ENCODE measurements at regions not wholly inside any gene's neighbourhood (a gene's known extent, or its start where the extent isn't known, plus 50 kb on each side); places are given as distances from the start of the nearest gene placed in this dataset.

DNA sequence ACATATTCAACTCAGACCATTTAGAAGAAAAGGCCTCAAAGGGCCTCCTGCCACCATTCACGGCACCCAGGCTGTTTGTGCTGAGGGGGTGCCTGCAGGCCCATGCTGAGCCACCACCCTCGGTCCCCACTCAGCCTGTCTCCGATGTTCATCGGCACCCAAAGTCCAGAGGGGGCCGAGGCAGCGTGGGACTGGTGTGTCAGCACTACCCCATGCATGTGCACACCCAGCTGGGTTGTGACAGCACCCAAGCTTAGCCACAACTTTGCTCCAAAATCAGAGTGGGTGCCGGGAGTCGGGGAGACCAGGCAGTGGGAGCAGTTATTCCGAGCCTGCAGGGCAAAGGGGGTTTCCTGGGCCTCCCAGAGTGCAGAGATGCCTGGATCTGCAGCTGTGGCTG lies 508.5 kb upstream of the ZNF717 start:
- TF ChIP-seq POLR2AphosphoS5 (IDR thresholded peaks at IDR 0.05; ENCODE audit: low read depth, low read length) = no peak
- no peak for TF ChIP-seq FOXP2 (optimal IDR thresholded peaks at IDR 0.05; ENCODE audit: borderline replicate concordance, extremely low read depth, extremely low read length, insufficient read depth)
- no peak for TF ChIP-seq SIN3A (IDR thresholded peaks at IDR 0.05; ENCODE audit: borderline replicate concordance, insufficient read depth, low read length)
- no peak for TF ChIP-seq TAF1 (IDR thresholded peaks at IDR 0.05; ENCODE audit: borderline replicate concordance, insufficient read depth, low read length)
- TF ChIP-seq, protein P1, sequence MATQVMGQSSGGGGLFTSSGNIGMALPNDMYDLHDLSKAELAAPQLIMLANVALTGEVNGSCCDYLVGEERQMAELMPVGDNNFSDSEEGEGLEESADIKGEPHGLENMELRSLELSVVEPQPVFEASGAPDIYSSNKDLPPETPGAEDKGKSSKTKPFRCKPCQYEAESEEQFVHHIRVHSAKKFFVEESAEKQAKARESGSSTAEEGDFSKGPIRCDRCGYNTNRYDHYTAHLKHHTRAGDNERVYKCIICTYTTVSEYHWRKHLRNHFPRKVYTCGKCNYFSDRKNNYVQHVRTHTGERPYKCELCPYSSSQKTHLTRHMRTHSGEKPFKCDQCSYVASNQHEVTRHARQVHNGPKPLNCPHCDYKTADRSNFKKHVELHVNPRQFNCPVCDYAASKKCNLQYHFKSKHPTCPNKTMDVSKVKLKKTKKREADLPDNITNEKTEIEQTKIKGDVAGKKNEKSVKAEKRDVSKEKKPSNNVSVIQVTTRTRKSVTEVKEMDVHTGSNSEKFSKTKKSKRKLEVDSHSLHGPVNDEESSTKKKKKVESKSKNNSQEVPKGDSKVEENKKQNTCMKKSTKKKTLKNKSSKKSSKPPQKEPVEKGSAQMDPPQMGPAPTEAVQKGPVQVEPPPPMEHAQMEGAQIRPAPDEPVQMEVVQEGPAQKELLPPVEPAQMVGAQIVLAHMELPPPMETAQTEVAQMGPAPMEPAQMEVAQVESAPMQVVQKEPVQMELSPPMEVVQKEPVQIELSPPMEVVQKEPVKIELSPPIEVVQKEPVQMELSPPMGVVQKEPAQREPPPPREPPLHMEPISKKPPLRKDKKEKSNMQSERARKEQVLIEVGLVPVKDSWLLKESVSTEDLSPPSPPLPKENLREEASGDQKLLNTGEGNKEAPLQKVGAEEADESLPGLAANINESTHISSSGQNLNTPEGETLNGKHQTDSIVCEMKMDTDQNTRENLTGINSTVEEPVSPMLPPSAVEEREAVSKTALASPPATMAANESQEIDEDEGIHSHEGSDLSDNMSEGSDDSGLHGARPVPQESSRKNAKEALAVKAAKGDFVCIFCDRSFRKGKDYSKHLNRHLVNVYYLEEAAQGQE (IDR thresholded peaks at IDR 0.05; ENCODE audit: insufficient read depth in 1 of 2, low read depth in 2 of 2, low read length in 2 of 2) = no peak

DNA sequence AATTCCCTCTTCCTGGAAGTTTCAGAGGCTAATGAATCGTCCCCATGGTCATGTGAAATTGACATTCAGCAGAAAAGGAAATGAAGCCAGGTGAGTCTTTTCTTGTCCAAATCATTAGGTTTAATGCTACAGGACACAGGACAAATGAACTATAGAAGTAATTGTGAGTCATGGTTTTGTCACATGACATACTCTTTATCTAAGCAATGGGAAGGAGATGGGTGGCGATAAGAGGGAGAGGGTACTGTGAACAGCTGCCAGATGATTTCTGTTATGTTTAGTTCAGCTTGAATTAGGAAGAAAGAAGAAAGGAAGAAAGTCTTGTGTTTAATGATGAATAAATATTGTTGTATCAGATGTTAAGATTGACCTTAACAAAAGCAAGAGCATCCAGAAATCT lies 515.4 kb upstream of the ZNF717 start:
- TF ChIP-seq SIN3A (IDR thresholded peaks at IDR 0.05; ENCODE audit: borderline replicate concordance, insufficient read depth, low read length) (no peak), POLR2AphosphoS5 (IDR thresholded peaks at IDR 0.05; ENCODE audit: low read depth, low read length) (no peak), FOXP2 (optimal IDR thresholded peaks at IDR 0.05; ENCODE audit: borderline replicate concordance, extremely low read depth, extremely low read length, insufficient read depth) (no peak), TAF1 (IDR thresholded peaks at IDR 0.05; ENCODE audit: borderline replicate concordance, insufficient read depth, low read length) (no peak)
- TF ChIP-seq, protein P1 (IDR thresholded peaks at IDR 0.05; ENCODE audit: insufficient read depth in 1 of 2, low read depth in 2 of 2, low read length in 2 of 2) = no peak

DNA sequence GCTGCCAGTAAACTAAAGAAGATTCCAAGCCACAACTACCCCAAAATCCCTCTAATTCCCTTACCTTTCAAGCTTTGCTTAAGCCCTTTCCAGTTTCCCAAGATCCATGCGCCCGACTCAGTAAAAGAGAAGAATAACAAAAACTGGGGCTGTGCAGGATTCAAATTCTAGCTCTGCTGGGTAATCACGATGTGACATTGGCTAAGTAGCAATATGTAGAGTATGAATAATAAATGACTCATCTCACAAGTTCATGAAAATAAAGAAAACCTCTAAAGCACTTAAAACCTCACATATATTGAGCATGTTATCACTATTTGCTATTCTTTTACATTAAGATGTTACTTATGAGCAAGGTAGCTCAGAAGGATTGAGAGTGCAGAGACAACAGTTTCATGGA lies 522.2 kb upstream of the ZNF717 start:
- TF ChIP-seq SIN3A (IDR thresholded peaks at IDR 0.05; ENCODE audit: borderline replicate concordance, insufficient read depth, low read length) = no peak
- TF ChIP-seq POLR2AphosphoS5 (IDR thresholded peaks at IDR 0.05; ENCODE audit: low read depth, low read length) = no peak
- no peak for TF ChIP-seq TAF1 (IDR thresholded peaks at IDR 0.05; ENCODE audit: borderline replicate concordance, insufficient read depth, low read length)
- TF ChIP-seq FOXP2 (optimal IDR thresholded peaks at IDR 0.05; ENCODE audit: borderline replicate concordance, extremely low read depth, extremely low read length, insufficient read depth) = no peak
- TF ChIP-seq, protein P1 (IDR thresholded peaks at IDR 0.05; ENCODE audit: insufficient read depth in 1 of 2, low read depth in 2 of 2, low read length in 2 of 2) = no peak

DNA sequence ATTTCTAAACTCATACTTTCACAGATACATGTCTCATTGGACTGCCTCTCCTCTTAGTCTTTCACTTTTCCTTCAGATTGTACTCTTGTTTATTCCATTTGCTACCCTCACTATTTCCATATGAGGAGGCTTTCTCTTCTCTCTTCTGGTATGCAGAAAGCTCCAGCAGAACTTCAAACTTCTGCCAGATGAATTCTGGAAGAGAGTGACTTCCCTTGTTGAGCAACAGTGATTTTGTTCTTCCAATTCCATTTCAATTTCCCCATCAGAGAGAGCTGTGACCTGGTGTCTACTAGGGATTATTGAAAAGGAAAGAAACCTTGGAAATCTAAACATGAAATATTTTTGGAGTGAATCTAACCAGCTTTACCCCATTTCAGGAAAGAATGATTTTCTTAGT lies 523.2 kb upstream of the ZNF717 start:
- TF ChIP-seq SIN3A (IDR thresholded peaks at IDR 0.05; ENCODE audit: borderline replicate concordance, insufficient read depth, low read length) = no peak
- TF ChIP-seq FOXP2 (optimal IDR thresholded peaks at IDR 0.05; ENCODE audit: borderline replicate concordance, extremely low read depth, extremely low read length, insufficient read depth) = no peak
- TF ChIP-seq, protein P1 (IDR thresholded peaks at IDR 0.05; ENCODE audit: insufficient read depth in 1 of 2, low read depth in 2 of 2, low read length in 2 of 2) = no peak
- no peak for TF ChIP-seq POLR2AphosphoS5 (IDR thresholded peaks at IDR 0.05; ENCODE audit: low read depth, low read length)
- TF ChIP-seq TAF1 (IDR thresholded peaks at IDR 0.05; ENCODE audit: borderline replicate concordance, insufficient read depth, low read length) = no peak

DNA sequence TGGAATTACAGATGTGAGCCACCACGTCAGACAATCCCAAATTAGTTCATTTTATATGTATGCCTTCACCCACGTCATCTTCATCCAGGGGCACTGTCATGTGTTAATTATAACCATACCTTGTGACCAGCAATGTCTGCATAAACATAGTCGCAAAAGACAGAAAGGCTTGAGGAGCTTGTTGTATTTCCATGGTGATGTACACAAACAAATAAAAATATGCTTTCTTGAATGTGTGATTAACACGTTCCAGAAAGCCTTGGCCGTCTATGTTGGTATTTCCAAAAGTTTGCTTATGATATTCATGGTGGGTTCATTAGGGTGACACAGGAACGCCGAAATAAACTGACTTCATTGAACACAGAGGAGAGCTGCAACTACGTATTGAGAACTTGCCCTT lies 524.7 kb upstream of the ZNF717 start:
- TF ChIP-seq FOXP2 (optimal IDR thresholded peaks at IDR 0.05; ENCODE audit: borderline replicate concordance, extremely low read depth, extremely low read length, insufficient read depth) (no peak), SIN3A (IDR thresholded peaks at IDR 0.05; ENCODE audit: borderline replicate concordance, insufficient read depth, low read length) (no peak), POLR2AphosphoS5 (IDR thresholded peaks at IDR 0.05; ENCODE audit: low read depth, low read length) (no peak), TAF1 (IDR thresholded peaks at IDR 0.05; ENCODE audit: borderline replicate concordance, insufficient read depth, low read length) (no peak)
- TF ChIP-seq, protein P1 (IDR thresholded peaks at IDR 0.05; ENCODE audit: insufficient read depth in 1 of 2, low read depth in 2 of 2, low read length in 2 of 2) = no peak
